ENCODE measurements at regions not wholly inside any gene's neighbourhood (a gene's known extent, or its start where the extent isn't known, plus 50 kb on each side); places are given as distances from the start of the nearest gene placed in this dataset.

GRCh38 chr11:79990141-79990540, 549.3 kb upstream of the TENM4 start:
- no peaks in the 10 kb centered on the region for H3K27me3 ChIP-seq (replicated peaks; ENCODE audit: control insufficient read depth, insufficient read depth, low read length)
- H3K36me3 ChIP-seq (ENCODE audit: control insufficient read depth, insufficient read depth, low read length): no peaks in the 10 kb centered on the region
- DNase-seq (ENCODE audit: extremely low read depth, insufficient read length): no peak
- no peak overlapping the region for H3K4me3 ChIP-seq (replicated peaks; ENCODE audit: low read depth, low read length)
- TF ChIP-seq CTCF (IDR thresholded peaks at IDR 0.05; ENCODE audit: insufficient read depth, low read length, poor library complexity, severe bottlenecking): no peak

DNA sequence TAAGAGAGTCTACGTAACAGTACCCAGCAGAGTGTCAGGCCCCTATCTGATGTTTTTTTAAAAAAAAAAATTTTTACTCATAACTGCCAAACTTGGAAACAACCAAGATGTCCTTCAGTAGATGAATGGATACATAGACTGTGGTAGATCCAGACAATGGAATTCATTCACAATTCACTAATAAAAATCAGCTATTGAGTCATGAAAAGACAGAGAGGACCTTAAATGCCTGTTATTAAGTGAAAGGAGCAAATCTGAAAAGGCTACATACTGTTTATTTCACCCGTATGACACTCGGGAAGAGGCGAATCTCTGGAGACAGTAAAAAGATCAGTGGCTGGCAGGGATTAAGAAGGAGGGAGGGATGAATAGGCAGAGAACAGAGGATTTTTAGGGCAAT, 541.4 kb upstream of the TENM4 start:
- Histone ChIP-seq H3K4me3 (replicated peaks; ENCODE audit: low read depth, low read length) (no peak overlapping the region), H3K36me3 (ENCODE audit: control insufficient read depth, insufficient read depth, low read length) (no peaks in the 10 kb centered on the region), H3K27me3 (replicated peaks; ENCODE audit: control insufficient read depth, insufficient read depth, low read length) (no peaks in the 10 kb centered on the region)
- no peak for TF ChIP-seq CTCF (IDR thresholded peaks at IDR 0.05; ENCODE audit: insufficient read depth, low read length, poor library complexity, severe bottlenecking)
- DNase-seq (ENCODE audit: extremely low read depth, insufficient read length): no peak

- DNase-seq (ENCODE audit: extremely low read depth, insufficient read length): no peak
- no peak for TF ChIP-seq CTCF (IDR thresholded peaks at IDR 0.05; ENCODE audit: insufficient read depth, low read length, poor library complexity, severe bottlenecking)
- H3K4me3 ChIP-seq (replicated peaks; ENCODE audit: low read depth, low read length): no peak overlapping the region
- H3K27me3 ChIP-seq (replicated peaks; ENCODE audit: control insufficient read depth, insufficient read depth, low read length): no peaks in the 10 kb centered on the region
- no peaks in the 10 kb centered on the region for H3K36me3 ChIP-seq (ENCODE audit: control insufficient read depth, insufficient read depth, low read length)
Measured at GRCh38 chr11:79980916-79981315, 540.1 kb upstream of the TENM4 start.

DNA sequence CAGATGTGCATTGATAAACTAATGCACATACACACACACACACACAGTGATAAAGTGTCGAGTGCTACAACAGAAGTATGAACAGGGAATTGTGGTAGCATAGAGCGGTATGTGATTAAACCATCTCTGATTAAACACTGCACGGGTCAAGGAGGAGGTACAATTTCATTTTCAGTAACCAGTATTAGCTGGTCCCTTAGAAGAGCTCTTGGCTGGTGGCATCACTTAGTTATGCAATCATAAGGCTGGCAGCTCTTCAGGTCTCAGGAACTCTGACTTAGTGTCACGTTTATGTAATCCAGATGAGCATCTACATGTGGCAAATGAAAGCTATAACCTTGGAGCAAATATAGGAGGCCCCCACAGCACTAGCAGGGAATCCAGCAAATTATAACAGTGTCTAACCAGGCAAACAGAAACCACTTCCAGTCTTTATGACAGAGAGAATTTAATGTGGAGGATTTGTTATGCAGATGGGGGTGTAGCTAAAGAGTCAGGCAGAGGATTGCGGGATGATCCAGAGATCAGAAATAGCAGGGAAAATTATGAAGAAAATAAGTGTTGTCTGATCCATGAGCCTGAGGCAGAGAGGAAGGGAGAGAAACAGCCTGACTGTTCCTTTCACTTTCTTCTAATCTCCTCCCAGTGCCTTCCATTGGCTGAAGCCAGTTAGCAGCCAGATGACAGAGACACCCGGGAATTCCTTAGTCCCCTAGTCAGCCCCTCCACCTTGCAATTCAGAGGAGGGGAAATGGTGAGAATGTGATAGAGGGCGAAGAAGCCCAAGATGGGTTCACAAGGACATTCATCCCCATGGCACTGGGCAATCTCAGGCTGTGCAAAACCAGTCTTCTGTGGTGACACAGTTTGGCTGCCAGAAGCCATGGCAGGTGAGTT, 533.1 kb upstream of the TENM4 start:
- H3K36me3 ChIP-seq (ENCODE audit: control insufficient read depth, insufficient read depth, low read length): no peaks in the 10 kb centered on the region
- no peak for TF ChIP-seq CTCF (IDR thresholded peaks at IDR 0.05; ENCODE audit: insufficient read depth, low read length, poor library complexity, severe bottlenecking)
- H3K27me3 ChIP-seq (replicated peaks; ENCODE audit: control insufficient read depth, insufficient read depth, low read length): no peaks in the 10 kb centered on the region
- H3K4me3 ChIP-seq (replicated peaks; ENCODE audit: low read depth, low read length): no peak overlapping the region
- no peak for DNase-seq (ENCODE audit: extremely low read depth, insufficient read length)

GRCh38 chr11:79971255-79971654, 530.4 kb upstream of the TENM4 start:
- TF ChIP-seq CTCF (IDR thresholded peaks at IDR 0.05; ENCODE audit: insufficient read depth, low read length, poor library complexity, severe bottlenecking): no peak
- Histone ChIP-seq H3K27me3 (replicated peaks; ENCODE audit: control insufficient read depth, insufficient read depth, low read length) (no peaks in the 10 kb centered on the region), H3K36me3 (ENCODE audit: control insufficient read depth, insufficient read depth, low read length) (no peaks in the 10 kb centered on the region), H3K4me3 (replicated peaks; ENCODE audit: low read depth, low read length) (no peak overlapping the region)
- no peak for DNase-seq (ENCODE audit: extremely low read depth, insufficient read length)

Measured in GM06990 (cell line).